Ishikawa (cell line): ENCODE measurements at regions not wholly inside any gene's neighbourhood (a gene's known extent, or its start where the extent isn't known, plus 50 kb on each side); places are given as distances from the start of the nearest gene placed in this dataset.

Experiments
- EGR1 ChIP-seq: IDR thresholded peaks from 2 replicates; pipeline ENCODE4 v1.6.1; 2012
- MAX ChIP-seq: IDR thresholded peaks from 2 replicates; pipeline ENCODE4 v1.6.1; 2012
- RAD21 ChIP-seq: IDR thresholded peaks from 2 replicates; pipeline ENCODE4 v1.6.1; 2012; ENCODE audit warnings: low read depth
- REST ChIP-seq: IDR thresholded peaks from 2 replicates; pipeline ENCODE4 v1.6.1; 2012; ENCODE audit warnings: low read depth, mild to moderate bottlenecking

DNA sequence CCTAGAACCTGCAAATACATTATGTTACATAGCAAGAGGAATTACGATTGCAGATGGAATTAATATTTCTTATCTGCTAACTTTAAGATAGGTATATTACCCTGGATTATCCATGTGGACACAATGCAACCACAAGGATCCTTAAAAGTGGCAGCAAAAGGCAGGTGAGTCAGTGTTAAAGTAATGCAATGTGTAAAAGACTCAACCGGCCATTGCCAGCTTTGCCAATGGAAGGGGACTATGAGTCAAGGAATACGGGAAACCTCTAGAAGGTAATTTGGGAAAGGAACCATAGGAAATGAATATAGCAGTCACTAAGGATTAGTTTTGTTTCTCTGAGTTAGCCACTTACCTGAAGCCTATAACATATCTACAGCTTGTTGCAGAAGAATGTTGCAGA lies 692.1 kb upstream of the ZP4 start:
- no peak for TF ChIP-seq REST
- no peak for TF ChIP-seq RAD21
- TF ChIP-seq MAX, result no peak
- TF ChIP-seq EGR1, result no peak
